ENCODE measurements at regions not wholly inside any gene's neighbourhood (a gene's known extent, or its start where the extent isn't known, plus 50 kb on each side); places are given as distances from the start of the nearest gene placed in this dataset.

- no peak for DNase-seq
These were observed 648.1 kb downstream of the USP25 start for GRCh38 chr21:16377857-16378256.

- no peak for DNase-seq
These were observed 648.7 kb downstream of the USP25 start for GRCh38 chr21:16378525-16378924.

GRCh38 chr21:16388291-16388690 is 658.5 kb downstream of the USP25 start:
- DNase-seq: no peak

GRCh38 chr21:16388911-16389560 is 659.3 kb downstream of the USP25 start:
- DNase-seq: no peak

- no peak for DNase-seq
These were observed 659.9 kb downstream of the USP25 start for GRCh38 chr21:16389643-16390042.

- DNase-seq: no peak
These were observed 665.5 kb downstream of the USP25 start for GRCh38 chr21:16395285-16395684.

GRCh38 chr21:16402752-16403151 is 673.0 kb downstream of the USP25 start:
- no peak for DNase-seq

GRCh38 chr21:16404776-16405175 is 675.0 kb downstream of the USP25 start:
- DNase-seq: no peak

- DNase-seq: no peak
These were observed 676.6 kb downstream of the USP25 start for GRCh38 chr21:16406355-16406754.

GRCh38 chr21:16407403-16408240 is 677.8 kb downstream of the USP25 start:
- no peak for DNase-seq

GRCh38 chr21:16408280-16408679 is 678.5 kb downstream of the USP25 start:
- DNase-seq: no peak

GRCh38 chr21:16409352-16409751 is 679.6 kb downstream of the USP25 start:
- DNase-seq: no peak

- DNase-seq: no peak
These were observed 688.4 kb downstream of the USP25 start for GRCh38 chr21:16418226-16418625.

- DNase-seq: no peak
These were observed 688.9 kb downstream of the USP25 start for GRCh38 chr21:16418642-16419041.

- no peak for DNase-seq
These were observed 689.6 kb downstream of the USP25 start for GRCh38 chr21:16419188-16419921.

- peak; percentile 14 for DNase-seq
These were observed 690.4 kb downstream of the USP25 start for GRCh38 chr21:16420031-16420724.

GRCh38 chr21:16421007-16421406 is 691.2 kb downstream of the USP25 start:
- DNase-seq: no peak

GRCh38 chr21:16421965-16422364 is 692.2 kb downstream of the USP25 start:
- DNase-seq: no peak

GRCh38 chr21:16422702-16423101 is 692.9 kb downstream of the USP25 start:
- no peak for DNase-seq

- no peak for DNase-seq
These were observed 694.1 kb downstream of the USP25 start for GRCh38 chr21:16423921-16424320.

GRCh38 chr21:16424331-16424751 is 694.6 kb downstream of the USP25 start:
- DNase-seq: no peak

- DNase-seq: no peak
These were observed 695.6 kb downstream of the USP25 start for GRCh38 chr21:16425376-16425775.

- no peak for DNase-seq
These were observed 697.2 kb downstream of the USP25 start for GRCh38 chr21:16426936-16427335.
